GM12891 (cell line): ENCODE measurements at regions not wholly inside any gene's neighbourhood (a gene's known extent, or its start where the extent isn't known, plus 50 kb on each side); places are given as distances from the start of the nearest gene placed in this dataset.

Experiments used
- POLR2A ChIP-seq: IDR thresholded peaks from 2 replicates; pipeline ENCODE4 v1.6.1; 2011; ENCODE audit warnings: low read depth, low read length, control low read depth
- POLR2AphosphoS5 ChIP-seq: IDR thresholded peaks from 2 replicates; pipeline ENCODE4 v1.6.1; 2011; ENCODE audit warnings: low read depth, low read length, control low read depth
- TAF1 ChIP-seq: IDR thresholded peaks from 2 replicates; pipeline ENCODE4 v1.6.1; 2011; ENCODE audit warnings: low read depth, low read length, control low read depth

DNA sequence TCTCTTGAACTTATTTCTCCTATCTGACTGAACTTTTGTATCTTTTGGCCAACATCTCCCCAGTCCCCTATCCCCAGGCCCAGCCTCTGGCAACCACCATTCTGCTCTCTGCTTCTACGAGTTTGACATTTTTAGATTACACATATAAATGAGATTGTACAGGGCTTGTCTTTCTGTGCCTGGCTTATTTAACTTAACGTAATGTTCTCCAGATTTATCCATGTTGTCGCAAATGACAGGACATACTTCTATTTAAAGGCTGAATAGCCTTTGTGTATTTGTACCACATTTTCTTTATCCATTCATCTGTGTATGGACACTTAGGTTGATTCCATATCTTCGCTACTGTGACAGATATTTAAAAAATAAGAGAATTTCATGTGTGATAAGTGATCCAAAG lies 98.6 kb downstream of the LSMEM1 start:
- no peak for TF ChIP-seq POLR2A
- TF ChIP-seq POLR2AphosphoS5, result no peak
- no peak for TF ChIP-seq TAF1
